Suppressor macrophage (primary cell): ENCODE measurements at regions not wholly inside any gene's neighbourhood (a gene's known extent, or its start where the extent isn't known, plus 50 kb on each side); places are given as distances from the start of the nearest gene placed in this dataset.
"Not testable (repeated sequence)": the region's sequence is repeated elsewhere in the genome, so short reads cannot be mapped to it uniquely, and the experiment has no call there.

Experiments
- DNase-seq, 4 experiments: peaks; one replicate each; pipeline ENCODE4 v3.0.0-alpha.2; 2020 to 2022

- no peak for DNase-seq
These were observed 126.7 kb downstream of the MTHFS start for GRCh38 chr15:79769933-79770759.

GRCh38 chr15:79773128-79773527, 123.7 kb downstream of the MTHFS start:
- DNase-seq: no peak

GRCh38 chr15:79775821-79776220, 121.0 kb downstream of the MTHFS start:
- DNase-seq: peak in 1 of 4 experiments; percentile 14

GRCh38 chr15:79777916-79778315, 118.9 kb downstream of the MTHFS start:
- DNase-seq: no peak

- no peak for DNase-seq
These were observed 118.3 kb downstream of the MTHFS start for GRCh38 chr15:79778378-79778990.

GRCh38 chr15:79779746-79780145, 117.1 kb downstream of the MTHFS start:
- DNase-seq: peak; percentile 12 to 62 (median 49)

- not testable (repeated sequence) for DNase-seq
These were observed 114.5 kb downstream of the MTHFS start for GRCh38 chr15:79782307-79782706.
